ENCODE measurements at regions not wholly inside any gene's neighbourhood (a gene's known extent, or its start where the extent isn't known, plus 50 kb on each side); places are given as distances from the start of the nearest gene placed in this dataset.

DNA sequence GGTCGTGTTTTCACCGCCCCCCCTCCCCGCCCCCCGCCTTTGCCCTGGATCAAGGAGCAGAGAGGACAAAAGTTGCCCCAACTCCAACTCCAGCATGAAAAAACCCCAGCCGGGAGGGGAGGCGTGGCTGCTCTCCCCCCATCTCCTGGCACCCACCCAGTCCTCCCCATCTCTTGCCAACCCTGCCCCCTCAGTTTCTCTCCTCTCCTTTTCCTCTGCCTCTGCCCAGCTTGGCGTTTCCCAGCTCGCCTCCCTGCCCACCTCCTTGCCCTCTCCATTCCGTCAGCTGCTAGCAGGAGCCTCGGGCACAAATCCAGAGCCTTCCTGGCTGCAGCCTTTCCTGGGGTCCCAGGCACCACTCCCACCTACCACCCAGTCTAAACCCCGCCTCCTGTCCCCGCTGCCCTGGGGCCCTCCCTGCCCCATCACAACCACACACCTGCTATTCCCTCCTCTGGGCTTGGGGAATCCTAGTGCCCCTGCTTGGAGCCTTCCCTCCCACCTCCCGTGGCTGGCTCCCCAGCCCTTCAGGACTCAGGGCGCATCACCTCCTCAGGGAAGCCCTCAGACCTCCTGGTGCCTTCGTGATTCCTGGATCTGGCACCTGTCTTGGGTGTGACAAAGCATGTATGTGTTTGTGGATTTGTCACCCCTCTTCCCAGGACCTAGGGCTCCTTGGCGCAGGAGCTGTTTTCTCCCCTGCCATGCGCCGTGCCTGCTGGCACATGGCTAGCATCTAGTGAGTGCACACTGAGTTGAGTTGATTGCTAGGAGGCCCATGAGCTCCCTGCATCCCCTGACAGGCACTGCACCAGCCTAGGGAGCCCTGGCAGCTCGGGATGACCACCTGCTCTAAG, 209.1 kb downstream of the TFCP2L1 start:
- FAIRE-seq = no peak

GRCh38 chr2:121076498-121076820, 208.5 kb downstream of the TFCP2L1 start:
- TF ChIP-seq, protein P1, sequence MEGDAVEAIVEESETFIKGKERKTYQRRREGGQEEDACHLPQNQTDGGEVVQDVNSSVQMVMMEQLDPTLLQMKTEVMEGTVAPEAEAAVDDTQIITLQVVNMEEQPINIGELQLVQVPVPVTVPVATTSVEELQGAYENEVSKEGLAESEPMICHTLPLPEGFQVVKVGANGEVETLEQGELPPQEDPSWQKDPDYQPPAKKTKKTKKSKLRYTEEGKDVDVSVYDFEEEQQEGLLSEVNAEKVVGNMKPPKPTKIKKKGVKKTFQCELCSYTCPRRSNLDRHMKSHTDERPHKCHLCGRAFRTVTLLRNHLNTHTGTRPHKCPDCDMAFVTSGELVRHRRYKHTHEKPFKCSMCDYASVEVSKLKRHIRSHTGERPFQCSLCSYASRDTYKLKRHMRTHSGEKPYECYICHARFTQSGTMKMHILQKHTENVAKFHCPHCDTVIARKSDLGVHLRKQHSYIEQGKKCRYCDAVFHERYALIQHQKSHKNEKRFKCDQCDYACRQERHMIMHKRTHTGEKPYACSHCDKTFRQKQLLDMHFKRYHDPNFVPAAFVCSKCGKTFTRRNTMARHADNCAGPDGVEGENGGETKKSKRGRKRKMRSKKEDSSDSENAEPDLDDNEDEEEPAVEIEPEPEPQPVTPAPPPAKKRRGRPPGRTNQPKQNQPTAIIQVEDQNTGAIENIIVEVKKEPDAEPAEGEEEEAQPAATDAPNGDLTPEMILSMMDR (IDR thresholded peaks at IDR 0.05; ENCODE audit: insufficient read depth, missing control alignments) = no peak
- no peak for DNase-seq (ENCODE audit: insufficient read length, low spot score)
- no peak for FAIRE-seq

More for the DNA sequence above, 209.1 kb downstream of the TFCP2L1 start:
- TF ChIP-seq, protein P1 (IDR thresholded peaks at IDR 0.05; ENCODE audit: insufficient read depth, missing control alignments) = no peak
- no peak for DNase-seq (ENCODE audit: insufficient read length, low spot score)

DNA sequence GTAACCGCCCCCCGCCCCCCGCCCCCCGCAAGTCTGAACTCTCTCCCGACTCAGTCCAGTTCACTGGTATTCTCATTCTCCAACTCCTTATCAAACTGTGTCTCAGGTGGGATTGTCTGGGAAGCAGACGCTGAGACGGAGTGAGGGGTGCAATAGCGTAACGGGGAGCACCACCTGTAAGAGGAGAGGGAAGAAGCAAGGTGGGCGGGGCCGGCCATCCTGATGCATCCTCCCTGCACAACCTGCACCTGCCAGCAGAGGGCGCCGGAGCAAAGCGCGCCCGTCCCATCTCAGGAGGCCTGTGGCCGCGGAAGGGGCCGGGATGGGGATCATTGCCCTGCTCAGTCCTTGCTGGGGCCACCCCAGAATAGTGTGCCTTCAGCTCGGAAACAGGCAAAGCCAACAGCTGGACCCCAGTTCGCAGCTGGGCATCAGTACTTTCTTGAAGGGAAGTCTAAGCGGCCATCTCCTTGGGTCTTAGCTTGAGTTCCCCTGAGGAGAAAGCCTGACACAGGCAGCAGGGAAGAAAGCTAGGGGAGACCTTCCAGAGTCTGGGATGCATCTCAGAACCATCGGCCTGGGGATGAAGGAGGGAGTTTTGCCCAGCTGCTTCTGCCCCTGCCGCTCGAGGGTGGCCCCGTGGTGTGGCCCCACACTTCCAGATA, 208.0 kb downstream of the TFCP2L1 start:
- DNase-seq (ENCODE audit: insufficient read length, low spot score) = no peak
- no peak for FAIRE-seq
- TF ChIP-seq, protein P1 (IDR thresholded peaks at IDR 0.05; ENCODE audit: insufficient read depth, missing control alignments) = peak; percentile 74

DNA sequence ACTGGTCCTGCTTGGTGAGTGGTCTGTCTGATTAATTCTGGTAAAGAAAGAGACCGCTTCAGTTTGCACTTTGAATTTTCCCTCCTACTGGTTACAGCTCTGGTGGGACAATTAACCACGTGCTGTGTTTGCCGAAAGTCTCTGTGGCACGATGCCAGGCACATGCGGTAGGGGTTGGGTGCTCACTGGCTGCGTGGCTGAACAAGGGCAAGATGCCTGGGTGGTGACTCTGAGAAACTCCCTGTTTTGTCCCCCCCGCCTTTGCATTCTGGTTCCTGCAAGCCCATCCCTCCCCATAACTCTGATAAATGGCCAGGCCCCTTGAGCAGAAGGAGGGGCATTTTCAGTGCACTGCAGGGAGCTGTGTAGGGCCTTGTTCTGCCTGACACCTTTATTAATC, 206.1 kb downstream of the TFCP2L1 start:
- DNase-seq (ENCODE audit: insufficient read length, low spot score) (no peak), FAIRE-seq (no peak)
- TF ChIP-seq, protein P1 (IDR thresholded peaks at IDR 0.05; ENCODE audit: insufficient read depth, missing control alignments) = no peak

- TF ChIP-seq, protein P1 (IDR thresholded peaks at IDR 0.05; ENCODE audit: insufficient read depth, missing control alignments) = peak; percentile 93
- FAIRE-seq (no peak), DNase-seq (ENCODE audit: insufficient read length, low spot score) (peak; percentile 76)
Measured at GRCh38 chr2:121080013-121080772, 204.8 kb downstream of the TFCP2L1 start.

- TF ChIP-seq, protein P1 (IDR thresholded peaks at IDR 0.05; ENCODE audit: insufficient read depth, missing control alignments) = no peak
- FAIRE-seq (no peak), DNase-seq (ENCODE audit: insufficient read length, low spot score) (no peak)
Measured at GRCh38 chr2:121081701-121082100, 203.3 kb downstream of the TFCP2L1 start.

Data from D721Med (cell line).